NCI-H2196 (cell line): ENCODE measurements at regions not wholly inside any gene's neighbourhood (a gene's known extent, or its start where the extent isn't known, plus 50 kb on each side); places are given as distances from the start of the nearest gene placed in this dataset.
"Not testable (repeated sequence)": the region's sequence is repeated elsewhere in the genome, so short reads cannot be mapped to it uniquely, and the experiment has no call there.

ENCODE experiments used
- DNase-seq: peaks from one replicate; lab custom pipeline; 2025; ENCODE audit not compliant: unreplicated experiment; lab: John Stamatoyannopoulos, UW

GRCh38 chr16:50497592-50497991, 50.6 kb upstream of the NKD1 start:
- no peak for DNase-seq

GRCh38 chr16:50496990-50497389, 51.2 kb upstream of the NKD1 start:
- DNase-seq = no peak

GRCh38 chr16:50495673-50496072, 52.5 kb upstream of the NKD1 start:
- no peak for DNase-seq

GRCh38 chr16:50494501-50495491, 53.4 kb upstream of the NKD1 start:
- DNase-seq = no peak

GRCh38 chr16:50491516-50491915, 56.7 kb upstream of the NKD1 start:
- no peak for DNase-seq

- DNase-seq = no peak
Observed at GRCh38 chr16:50490828-50491227, 57.4 kb upstream of the NKD1 start.

- DNase-seq = no peak
Observed at GRCh38 chr16:50489182-50489581, 59.0 kb upstream of the NKD1 start.

GRCh38 chr16:50487528-50487927, 60.7 kb upstream of the NKD1 start:
- DNase-seq = no peak

- not testable (repeated sequence) for DNase-seq
Observed at GRCh38 chr16:50486162-50486561, 62.0 kb upstream of the NKD1 start.

- DNase-seq = no peak
Observed at GRCh38 chr16:50485232-50485631, 63.0 kb upstream of the NKD1 start.

GRCh38 chr16:50482271-50482670, 65.9 kb upstream of the NKD1 start:
- no peak for DNase-seq

- no peak for DNase-seq
Observed at GRCh38 chr16:50480206-50480605, 68.0 kb upstream of the NKD1 start.

- DNase-seq = no peak
Observed at GRCh38 chr16:50479771-50480170, 68.4 kb upstream of the NKD1 start.

- peak; percentile 38 for DNase-seq
Observed at GRCh38 chr16:50478773-50479149, 69.4 kb upstream of the NKD1 start.

GRCh38 chr16:50478075-50478772, 70.0 kb upstream of the NKD1 start:
- no peak for DNase-seq

GRCh38 chr16:50476486-50477255, 71.5 kb upstream of the NKD1 start:
- no peak for DNase-seq

GRCh38 chr16:50475170-50475569, 73.0 kb upstream of the NKD1 start:
- no peak for DNase-seq

- DNase-seq = peak; percentile 3
Observed at GRCh38 chr16:50474138-50474537, 74.1 kb upstream of the NKD1 start.

GRCh38 chr16:50473356-50473945, 74.7 kb upstream of the NKD1 start:
- DNase-seq = no peak

GRCh38 chr16:50472472-50472871, 75.7 kb upstream of the NKD1 start:
- no peak for DNase-seq

- no peak for DNase-seq
Observed at GRCh38 chr16:50470687-50471086, 77.5 kb upstream of the NKD1 start.
